ENCODE measurements at regions not wholly inside any gene's neighbourhood (a gene's known extent, or its start where the extent isn't known, plus 50 kb on each side); places are given as distances from the start of the nearest gene placed in this dataset.

- TF ChIP-seq POLR2A (IDR thresholded peaks at IDR 0.05) (no peak), CTCF (IDR thresholded peaks at IDR 0.05) (no peak)
These were observed 461.9 kb downstream of the GJA1 start for GRCh38 chr6:121897337-121897760.

All from vagina (tissue), 2 donors.